ENCODE measurements at regions not wholly inside any gene's neighbourhood (a gene's known extent, or its start where the extent isn't known, plus 50 kb on each side); places are given as distances from the start of the nearest gene placed in this dataset.

- TF ChIP-seq CTCF (IDR thresholded peaks at IDR 0.05) (no peak), POLR2AphosphoS5 (IDR thresholded peaks at IDR 0.05) (no peak), POLR2A (IDR thresholded peaks at IDR 0.05) (no peak), EP300 (IDR thresholded peaks at IDR 0.05) (no peak)
Measured at GRCh38 chr5:100647461-100648230, 112.5 kb downstream of the FAM174A start.
